GM19438 (cell line): ENCODE measurements at regions not wholly inside any gene's neighbourhood (a gene's known extent, or its start where the extent isn't known, plus 50 kb on each side); places are given as distances from the start of the nearest gene placed in this dataset.

Experiments
- ATAC-seq: cut with Tn5 transposase; IDR thresholded peaks from one replicate; pipeline ENCODE4 v1.9.1; 2021; ENCODE audit warnings: low read depth; ENCODE audit not compliant: unreplicated experiment

DNA sequence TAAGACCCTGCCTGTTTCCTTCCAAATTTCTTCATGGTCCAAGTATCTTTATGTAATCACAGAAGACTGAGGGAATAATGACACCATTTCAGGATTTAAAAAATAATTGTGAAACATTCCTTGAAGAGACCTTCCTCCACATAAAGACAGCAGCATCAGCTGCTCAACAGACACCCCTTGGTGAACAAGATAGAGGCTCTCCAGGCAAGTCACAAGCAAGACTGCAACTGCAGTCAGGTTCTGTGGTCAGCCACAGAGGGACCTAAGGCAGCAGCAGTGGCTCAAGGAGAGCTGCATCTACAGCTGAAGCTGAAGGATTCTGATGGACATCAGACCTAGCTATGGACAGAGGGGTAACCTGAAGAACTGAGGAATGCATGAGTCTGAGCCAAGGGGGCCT, 97.2 kb upstream of the C3orf80 start:
- no peak for ATAC-seq

DNA sequence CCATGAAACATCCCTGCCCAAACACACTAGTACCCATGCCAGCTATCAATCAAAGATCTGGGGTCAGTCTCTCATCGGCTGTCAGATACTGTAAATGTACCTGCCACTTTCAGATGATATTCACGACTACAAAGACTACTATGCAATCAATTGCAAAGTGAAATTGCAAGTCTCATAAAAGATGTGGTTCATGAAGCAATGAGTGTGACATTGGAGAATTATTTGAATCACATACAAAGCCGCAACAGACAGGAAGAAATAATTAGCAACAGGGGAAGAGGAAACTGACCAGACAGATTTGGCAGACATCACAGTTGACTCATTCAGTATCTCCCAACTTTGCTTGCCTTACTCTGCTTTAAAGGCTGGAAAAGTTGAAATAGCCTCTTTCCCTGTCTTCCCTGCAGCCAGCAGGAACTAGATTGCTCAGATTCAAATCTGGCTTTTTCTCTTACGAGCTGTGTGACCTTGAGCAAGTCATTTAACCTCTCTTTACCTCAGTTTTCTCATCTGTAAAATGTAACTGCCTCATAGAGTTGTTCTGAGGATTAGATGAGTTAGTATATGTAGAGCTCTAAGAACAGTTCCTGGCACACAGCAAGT, 95.7 kb upstream of the C3orf80 start:
- ATAC-seq = no peak

GRCh38 chr3:160130071-160130470, 95.2 kb upstream of the C3orf80 start:
- no peak for ATAC-seq

GRCh38 chr3:160130950-160131349, 94.3 kb upstream of the C3orf80 start:
- ATAC-seq = no peak

DNA sequence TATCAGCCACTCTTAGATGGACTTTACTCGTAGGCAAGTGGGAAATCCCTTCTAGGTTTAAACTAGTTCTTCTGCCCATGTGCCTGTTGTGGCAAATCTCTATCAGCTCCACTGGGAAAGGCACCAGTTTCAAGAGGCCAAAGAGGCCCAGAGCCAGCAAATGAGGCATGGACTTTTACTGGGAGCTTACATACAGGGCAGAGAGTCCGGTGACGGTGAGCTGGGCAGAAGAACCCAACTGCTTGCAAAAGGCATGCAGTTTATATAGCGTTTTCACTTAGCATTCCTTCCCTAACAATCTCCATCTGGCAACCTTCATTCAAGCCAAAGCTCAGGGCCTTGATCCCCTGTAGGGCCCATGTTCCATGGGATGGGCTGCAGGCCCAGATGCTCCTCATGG, 93.0 kb upstream of the C3orf80 start:
- no peak for ATAC-seq

- no peak for ATAC-seq
Measured at GRCh38 chr3:160133757-160134156, 91.5 kb upstream of the C3orf80 start.

DNA sequence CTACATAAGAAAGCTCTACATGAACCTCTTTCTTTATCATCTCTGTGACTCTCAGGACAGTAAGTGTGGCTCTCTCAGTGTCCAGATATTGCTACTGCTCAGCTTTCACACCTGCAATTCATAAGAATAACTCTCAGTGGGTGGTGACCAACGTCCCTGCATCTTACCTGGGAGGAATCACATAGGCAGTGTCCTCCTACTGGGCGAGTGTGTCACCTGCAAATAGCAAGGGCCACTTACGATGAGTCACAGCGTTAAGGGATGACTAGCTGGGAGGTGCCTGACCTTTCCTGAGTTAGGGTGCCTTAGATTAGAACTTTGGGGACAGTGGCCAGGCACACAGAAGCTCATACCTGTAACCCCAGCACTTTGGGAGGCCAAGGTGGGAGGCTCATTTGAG, 90.8 kb upstream of the C3orf80 start:
- ATAC-seq = no peak

DNA sequence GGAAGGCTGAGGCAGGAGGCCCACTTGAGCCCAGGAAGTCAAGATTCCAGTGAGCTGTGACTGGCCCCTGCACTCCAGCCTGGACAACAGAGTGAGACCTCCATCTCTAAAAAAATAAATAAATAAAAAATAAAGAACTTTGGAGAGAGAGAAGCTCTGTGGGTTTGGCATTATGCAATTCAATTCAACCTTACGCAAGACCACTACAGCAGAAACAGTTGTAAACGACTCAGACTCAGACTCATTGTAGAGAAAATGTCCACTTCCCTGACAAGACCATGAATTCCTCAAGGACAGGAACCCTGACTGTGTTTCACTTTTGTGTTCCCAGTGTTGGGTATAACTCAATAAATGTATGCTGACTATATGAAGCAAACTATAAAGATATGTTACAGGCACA, 90.3 kb upstream of the C3orf80 start:
- no peak for ATAC-seq

- ATAC-seq = no peak
Measured at GRCh38 chr3:160135851-160136250, 89.4 kb upstream of the C3orf80 start.

- no peak for ATAC-seq
Measured at GRCh38 chr3:160136421-160136820, 88.8 kb upstream of the C3orf80 start.

DNA sequence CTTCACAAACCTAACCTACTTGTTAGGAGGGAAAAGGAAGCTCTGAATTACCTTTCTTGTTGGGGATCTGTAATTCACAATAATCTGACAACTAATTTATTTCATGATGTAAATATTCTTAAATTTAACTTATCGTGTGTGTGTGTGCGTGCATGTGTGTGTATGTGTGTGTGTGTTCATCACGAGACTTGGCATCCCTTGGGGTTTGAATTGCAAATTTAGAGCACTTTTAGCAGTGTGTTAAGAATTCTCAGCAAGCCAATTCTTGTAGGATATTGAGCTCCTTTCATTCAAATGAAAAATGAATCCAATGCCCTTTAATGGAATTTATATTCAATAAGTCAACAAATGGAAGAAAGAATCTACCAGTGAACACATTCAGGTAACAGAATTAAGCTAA, 85.9 kb upstream of the C3orf80 start:
- no peak for ATAC-seq

GRCh38 chr3:160140756-160141155, 84.5 kb upstream of the C3orf80 start:
- no peak for ATAC-seq

GRCh38 chr3:160141485-160142185, 83.6 kb upstream of the C3orf80 start:
- no peak for ATAC-seq

- no peak for ATAC-seq
Measured at GRCh38 chr3:160143482-160143881, 81.7 kb upstream of the C3orf80 start.

DNA sequence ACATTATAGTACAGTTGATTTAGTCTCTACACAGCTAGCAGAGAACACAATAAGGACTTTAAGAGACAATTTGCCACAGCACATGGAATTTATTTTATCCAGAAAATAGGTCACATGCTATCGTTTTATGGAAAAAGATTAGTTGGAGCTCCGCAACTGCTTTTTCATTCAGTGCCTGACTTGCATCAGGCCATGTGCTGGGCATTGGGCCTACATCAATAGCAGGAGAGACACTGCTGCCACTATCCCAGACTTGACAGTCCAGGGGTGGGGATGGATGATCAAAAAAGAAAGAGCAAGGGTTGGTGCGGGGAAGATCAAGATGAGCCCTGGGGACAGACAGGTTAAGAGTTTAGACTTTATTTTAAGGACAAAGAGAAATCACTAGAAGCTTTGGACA, 75.2 kb upstream of the C3orf80 start:
- ATAC-seq = no peak

- ATAC-seq = no peak
Measured at GRCh38 chr3:160150525-160150924, 74.7 kb upstream of the C3orf80 start.

DNA sequence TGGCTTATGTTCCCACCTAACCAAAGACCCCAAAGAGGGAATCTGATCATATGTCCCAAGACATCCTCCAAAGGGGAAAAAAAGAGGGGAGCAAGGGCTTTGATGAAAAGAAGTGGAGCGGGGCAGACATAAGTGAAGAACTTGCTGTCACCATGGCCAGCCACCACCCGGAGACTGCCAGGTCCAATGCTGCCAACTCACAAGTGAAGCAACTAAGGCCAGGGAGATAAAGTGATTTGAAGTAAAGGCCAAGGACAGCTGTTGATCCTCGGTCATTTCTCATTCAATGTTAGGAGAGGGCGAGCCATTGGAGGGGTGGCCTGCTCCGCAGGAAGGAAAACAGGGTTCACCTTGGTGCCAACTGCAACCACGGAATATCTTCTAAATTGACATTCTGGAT, 72.6 kb upstream of the C3orf80 start:
- no peak for ATAC-seq

- ATAC-seq = no peak
Measured at GRCh38 chr3:160154033-160154432, 71.2 kb upstream of the C3orf80 start.

- ATAC-seq = no peak
Measured at GRCh38 chr3:160154596-160154995, 70.6 kb upstream of the C3orf80 start.

- no peak for ATAC-seq
Measured at GRCh38 chr3:160157321-160157720, 67.9 kb upstream of the C3orf80 start.

- ATAC-seq = no peak
Measured at GRCh38 chr3:160159341-160159740, 65.9 kb upstream of the C3orf80 start.

GRCh38 chr3:160159806-160160205, 65.4 kb upstream of the C3orf80 start:
- no peak for ATAC-seq

DNA sequence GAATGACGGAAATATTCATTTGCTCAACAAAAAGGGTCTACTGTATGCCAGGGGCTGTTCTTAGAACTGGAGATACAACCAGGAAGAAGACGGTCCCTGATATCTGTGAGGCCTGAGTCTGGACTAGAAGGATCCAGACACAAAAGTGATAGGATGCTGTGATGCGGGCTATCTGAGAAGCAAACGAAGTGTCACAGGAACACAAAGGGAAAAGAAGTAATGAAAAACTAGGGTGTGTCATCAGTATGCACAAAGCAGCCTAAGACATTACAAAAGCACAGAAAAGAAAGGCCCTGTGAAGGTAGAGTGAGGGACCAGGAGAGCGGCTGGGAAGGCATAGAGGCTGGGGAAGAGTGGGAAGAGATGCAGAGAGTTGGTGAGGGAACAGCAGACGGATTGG, 63.3 kb upstream of the C3orf80 start:
- ATAC-seq = no peak
